Omental fat pad (tissue), 1 donor: ENCODE measurements at regions not wholly inside any gene's neighbourhood (a gene's known extent, or its start where the extent isn't known, plus 50 kb on each side); places are given as distances from the start of the nearest gene placed in this dataset.
"Not testable (repeated sequence)": the region's sequence is repeated elsewhere in the genome, so short reads cannot be mapped to it uniquely, and the experiment has no call there.

ENCODE experiments used
- ATAC-seq: fragments of 150-250 bp; one replicate; pipeline ENCODE4 v1.9.1; 2016; ENCODE audit warnings: mild to moderate bottlenecking, moderate library complexity; ENCODE audit not compliant: low FRiP score
- DNase-seq: peaks from one replicate; pipeline ENCODE4 v3.0.0-alpha.2; 2019; ENCODE audit warnings: low spot score

DNA sequence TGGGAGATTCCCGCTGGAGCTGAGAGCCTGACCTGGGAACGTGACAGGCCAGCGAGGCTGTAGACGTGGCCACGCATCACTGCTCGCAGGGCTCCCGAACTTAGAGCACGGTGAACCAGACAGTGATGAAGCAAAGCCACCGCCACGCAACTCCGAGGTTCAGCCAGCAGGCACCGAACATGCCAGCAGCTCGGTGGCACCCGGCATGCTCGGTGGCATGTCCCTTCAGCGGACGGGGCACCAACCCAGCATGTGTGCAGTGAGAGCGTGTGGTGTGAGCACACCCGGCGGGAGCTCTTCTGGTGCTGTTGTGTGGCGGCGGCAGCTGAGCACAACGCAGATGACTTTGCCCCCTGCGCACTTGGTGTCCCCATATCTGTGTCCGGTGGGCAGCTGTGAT is 4468.2 kb upstream of the TPTE start:
- DNase-seq, ATAC-seq: not testable (repeated sequence)

DNA sequence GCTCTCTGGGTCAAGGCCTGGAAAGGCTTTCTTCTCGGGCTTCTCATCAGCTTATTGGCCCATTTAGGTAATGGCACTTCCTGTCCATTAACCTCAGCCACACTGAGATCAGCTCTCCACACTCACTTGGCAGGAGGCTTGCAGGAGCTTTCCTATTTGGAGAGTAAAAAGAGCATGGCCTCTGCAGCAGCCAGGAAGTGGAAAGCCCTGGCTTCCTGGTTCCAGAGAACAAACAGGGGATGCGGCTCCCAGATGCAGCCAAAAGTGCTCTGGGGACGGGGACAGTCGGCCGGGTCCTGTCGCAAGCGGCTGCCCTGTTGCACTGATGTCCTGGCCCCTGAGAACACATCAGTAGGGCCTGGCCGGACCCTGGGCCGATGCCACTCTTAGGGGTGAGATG is 4462.4 kb upstream of the TPTE start:
- DNase-seq, ATAC-seq: not testable (repeated sequence)

DNA sequence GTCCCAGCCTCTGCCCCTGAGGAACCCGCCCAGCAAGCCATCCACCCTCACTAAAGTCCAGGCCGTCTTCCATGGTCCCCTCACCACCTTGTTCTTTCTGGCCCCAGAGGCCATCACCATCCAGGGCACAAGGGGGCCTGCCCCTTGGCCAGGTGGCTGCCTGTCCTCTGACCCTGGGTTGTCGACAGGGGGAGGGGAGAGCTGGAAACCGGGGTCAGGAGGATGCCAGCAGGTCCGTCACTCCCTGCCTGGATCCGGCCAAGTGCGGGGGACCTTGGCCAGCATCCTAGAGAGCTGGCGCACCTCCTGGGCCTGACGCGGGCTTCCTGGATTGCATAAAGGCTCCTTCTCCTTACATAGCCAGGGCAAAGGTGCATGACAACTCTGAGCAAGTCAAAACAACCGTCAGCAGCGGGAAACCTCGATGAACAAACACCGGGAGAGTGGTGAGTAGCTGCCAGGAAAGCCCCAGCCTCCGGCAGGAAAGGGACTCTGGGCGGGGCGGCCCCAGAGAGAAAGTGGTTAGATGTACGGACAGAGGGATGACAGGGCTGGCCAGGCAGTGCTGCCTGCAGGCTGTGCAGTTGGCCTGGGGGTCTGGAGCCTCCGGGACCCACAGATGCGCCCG is 4461.2 kb upstream of the TPTE start:
- DNase-seq: not testable (repeated sequence)

DNA sequence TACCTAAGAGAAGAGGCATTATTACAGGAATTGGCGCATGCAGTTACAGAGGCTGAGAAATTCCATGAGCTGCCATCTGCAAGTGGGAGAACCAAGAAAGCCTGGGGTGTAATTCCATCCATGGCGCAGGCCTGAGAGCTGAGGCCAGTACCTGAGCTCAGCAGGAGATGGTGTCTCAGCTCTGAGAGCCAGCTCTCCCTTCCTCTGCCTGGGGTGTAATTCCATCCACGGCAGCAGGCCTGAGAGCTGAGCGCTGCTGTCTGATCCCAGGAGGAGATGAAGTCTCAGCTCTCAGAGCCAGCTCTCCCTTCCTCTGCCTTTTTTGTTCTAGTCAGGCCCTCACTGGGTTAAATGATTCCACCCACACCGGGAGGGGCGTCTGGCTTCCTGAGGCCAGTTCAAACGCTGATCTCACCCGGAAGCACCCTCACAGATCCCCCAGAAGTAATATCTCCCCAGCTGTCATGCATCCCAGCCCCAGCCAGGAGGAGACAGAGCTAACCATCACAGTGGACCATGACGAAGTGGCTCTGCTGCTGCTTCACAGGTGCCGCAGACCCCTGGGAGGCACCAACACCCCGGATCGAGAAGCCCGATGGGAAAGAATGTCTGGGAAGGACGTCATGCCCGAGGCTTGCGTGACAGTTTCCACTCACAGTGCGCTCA is 4454.9 kb upstream of the TPTE start:
- not testable (repeated sequence) for DNase-seq, ATAC-seq

More for the DNA sequence above, 4461.2 kb upstream of the TPTE start:
- ATAC-seq: peak; percentile 82

DNA sequence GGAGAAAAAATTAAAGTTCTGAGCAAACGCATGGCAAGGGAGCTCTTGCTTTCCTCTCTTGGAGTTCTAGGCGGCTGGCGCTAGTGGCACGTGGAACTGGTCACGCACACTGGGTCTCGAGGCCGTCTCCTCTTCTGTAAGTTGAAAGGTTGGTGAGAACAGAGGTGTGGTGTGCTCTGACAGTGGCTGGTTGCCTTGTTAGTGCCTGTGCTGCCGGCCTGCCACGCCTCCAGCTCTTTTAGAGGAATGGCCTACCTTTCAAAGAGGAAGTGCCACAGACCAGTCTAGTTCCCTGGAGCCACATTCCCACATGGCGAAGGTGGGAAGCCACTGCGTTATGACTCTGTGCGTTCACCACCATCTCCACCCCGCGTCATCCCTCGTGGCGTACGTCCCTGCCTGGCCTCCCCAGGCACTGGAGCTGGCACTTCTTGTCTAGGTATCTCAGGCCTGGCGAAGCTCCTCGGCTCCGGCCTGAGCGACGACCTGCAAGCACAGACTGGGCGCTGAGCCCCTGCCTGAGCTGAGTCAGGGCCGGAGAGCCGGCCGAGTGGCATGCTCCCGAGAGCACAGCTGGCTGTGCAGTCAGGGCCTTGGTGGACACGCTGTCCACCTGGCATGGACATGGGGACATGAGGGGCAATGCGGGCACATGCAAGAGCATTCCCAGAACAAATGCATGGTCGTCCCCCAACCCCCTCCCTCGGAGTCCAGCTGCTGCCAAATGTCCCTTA is 4453.1 kb upstream of the TPTE start:
- not testable (repeated sequence) for ATAC-seq, DNase-seq

GRCh38 chr21:6070213-6070612 is 4451.2 kb upstream of the TPTE start:
- ATAC-seq, DNase-seq: not testable (repeated sequence)

- DNase-seq, ATAC-seq: not testable (repeated sequence)
Measured at GRCh38 chr21:6072691-6073090, 4448.7 kb upstream of the TPTE start.

DNA sequence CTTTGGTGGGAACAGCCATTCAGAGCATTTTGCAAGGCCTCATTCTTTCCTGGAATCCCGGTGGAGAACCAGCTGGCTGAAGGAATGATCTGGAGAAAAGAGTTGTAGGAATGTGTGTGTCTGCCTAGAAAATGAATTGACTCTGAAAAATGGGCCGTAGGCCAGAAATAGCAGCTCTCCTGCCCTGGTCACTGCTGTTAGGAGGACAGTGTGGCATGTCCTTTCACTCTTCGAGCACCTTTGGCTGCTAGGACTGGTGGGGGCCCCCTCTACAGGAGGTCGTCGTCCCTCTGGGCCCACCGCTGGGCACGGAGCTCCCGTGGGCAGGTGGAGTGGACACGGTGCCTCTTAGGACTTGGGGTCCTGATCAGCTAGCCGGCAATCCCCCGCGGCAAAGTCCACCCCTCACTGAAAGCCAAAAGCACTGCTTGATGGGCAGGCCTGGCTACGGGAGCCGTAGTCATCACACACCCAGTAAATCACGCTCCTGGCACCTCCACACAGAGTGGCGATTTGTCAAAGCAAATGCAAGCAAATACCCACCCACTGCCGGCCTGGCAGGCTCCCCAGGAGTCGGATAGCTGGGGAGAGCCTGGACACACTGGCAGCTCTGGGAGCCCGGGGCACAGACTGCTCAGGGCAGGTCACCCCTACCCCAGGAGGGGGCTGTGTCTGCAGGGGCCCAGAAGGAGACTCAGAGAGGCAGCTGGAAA is 4447.2 kb upstream of the TPTE start:
- peak; percentile 81 for ATAC-seq

DNA sequence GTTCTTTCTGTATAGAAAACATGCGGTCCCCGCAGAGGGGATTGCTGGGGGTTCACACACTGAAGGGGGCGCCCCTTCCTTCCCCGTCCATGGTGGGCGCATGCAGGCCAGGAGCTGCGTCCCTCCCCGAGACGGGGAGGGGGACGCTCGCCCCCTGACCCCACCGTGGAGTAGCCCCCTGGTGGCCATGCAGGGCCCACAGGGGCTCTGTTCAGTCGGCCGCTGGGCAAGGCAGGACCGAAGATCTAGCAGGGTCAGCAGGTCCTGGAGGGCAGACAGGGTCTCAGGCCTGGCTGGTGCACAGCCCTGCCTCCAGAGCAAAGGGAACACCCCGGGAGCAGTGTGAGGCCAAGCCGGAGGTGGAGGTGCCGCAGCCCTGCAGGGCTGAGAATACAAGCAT is 4446.4 kb upstream of the TPTE start:
- not testable (repeated sequence) for ATAC-seq, DNase-seq

More for the DNA sequence above, 4447.2 kb upstream of the TPTE start:
- not testable (repeated sequence) for DNase-seq

DNA sequence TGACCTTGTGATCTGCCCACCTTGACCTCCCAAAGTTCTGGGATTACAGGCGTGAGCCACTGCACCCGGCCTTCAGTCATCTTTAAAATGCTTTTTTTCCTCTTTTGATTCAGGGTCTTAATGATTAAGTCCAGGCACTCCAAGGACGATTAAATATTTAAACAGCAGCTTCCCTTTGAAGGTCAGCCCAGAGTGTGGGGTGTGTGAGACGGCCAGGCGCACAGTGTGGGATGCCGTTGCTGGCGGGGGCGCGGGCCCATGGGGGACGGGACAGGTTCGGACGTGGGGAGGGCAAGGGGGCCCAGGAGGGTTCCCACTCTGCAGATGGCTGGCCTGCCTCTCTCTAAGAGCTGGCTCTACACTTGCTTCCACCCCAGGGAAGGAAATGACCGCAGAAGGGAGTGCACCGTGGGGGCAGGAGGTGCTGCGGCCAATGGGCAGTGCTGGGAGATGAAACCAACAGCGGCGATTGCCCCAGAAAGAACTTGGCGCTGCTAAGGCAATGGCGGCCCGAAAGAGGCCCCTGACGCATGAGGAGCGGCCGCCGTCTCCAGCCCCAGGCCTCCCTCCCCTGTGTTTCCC is 4445.7 kb upstream of the TPTE start:
- peak; percentile 34 for ATAC-seq
- not testable (repeated sequence) for DNase-seq

DNA sequence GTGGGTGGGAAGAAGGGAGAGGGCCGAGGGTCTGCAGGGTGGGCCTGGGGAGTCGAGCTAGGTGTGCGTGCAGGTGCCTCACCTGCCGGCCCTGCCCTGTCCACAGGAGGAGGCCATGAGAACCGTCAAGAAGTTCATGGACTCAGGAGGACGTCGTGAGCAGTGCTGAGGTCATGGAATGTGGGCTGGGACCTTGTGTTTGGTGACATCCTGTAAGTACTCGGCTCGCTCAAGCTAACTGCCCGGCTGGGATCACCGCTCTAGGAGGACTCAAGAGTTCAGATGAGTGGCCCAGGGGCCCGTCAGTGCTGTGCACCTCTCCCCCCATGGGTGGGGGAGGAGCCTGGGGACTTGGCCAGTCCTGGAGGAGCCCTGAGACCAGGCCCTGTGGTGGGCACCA is 4444.0 kb upstream of the TPTE start:
- ATAC-seq: not testable (repeated sequence)

GRCh38 chr21:6078902-6079301 is 4442.5 kb upstream of the TPTE start:
- not testable (repeated sequence) for ATAC-seq, DNase-seq

More for the DNA sequence above, 4444.0 kb upstream of the TPTE start:
- DNase-seq: not testable (repeated sequence)

DNA sequence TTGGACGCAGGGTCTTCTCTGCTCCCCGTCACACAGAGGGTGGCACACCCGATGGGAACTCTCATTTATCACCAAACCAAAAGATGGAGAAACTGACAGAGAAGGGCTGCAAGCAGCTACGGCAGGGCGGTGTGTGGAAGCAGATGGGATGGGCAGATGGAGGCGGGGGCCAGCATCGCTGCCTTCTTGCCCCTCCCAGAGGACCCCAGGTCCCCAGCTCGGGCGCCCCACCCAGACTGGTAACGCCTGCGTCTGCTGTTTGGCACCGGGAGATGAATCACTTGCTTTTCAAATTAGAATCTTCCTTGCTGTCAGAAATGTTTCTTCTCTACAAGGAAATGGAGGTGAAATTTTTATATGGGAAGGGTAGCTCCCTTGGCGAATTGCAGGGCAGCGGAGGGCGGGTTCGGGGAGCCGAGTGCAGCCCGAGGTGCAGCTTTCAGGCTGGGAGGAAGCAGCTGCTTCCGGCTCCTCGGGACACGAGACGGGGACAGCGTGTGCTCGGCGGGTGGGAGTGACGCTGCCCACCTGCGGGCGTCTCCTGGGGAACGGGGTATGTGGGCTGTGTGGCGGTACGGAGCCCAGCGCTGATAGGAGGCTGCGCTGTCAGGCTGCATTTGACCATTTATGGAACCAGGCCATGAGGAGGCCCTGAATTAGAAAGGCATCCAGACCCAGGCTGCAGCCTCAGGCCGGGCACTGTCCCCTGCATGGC is 4440.3 kb upstream of the TPTE start:
- not testable (repeated sequence) for DNase-seq
- ATAC-seq: peak; percentile 33

DNA sequence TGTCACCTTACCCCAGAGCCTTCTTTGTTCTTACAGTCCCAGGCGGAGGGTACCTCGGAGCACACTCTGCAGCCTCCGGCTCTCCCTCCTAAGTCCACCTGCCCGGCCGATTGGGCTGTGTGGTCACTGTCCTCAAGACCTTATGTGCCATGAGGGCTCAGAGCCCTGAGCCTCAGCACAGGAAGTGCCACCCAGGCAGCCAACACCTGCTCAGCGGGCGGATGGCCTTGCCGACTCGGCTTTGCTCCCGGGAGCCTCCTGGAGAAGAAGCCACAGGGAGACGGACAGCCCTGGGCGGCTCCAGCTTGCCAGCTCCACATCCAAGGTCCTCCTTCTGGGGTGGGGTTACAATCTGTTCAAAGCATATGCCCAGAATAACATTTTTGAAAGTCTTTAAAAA is 4439.2 kb upstream of the TPTE start:
- ATAC-seq, DNase-seq: not testable (repeated sequence)

DNA sequence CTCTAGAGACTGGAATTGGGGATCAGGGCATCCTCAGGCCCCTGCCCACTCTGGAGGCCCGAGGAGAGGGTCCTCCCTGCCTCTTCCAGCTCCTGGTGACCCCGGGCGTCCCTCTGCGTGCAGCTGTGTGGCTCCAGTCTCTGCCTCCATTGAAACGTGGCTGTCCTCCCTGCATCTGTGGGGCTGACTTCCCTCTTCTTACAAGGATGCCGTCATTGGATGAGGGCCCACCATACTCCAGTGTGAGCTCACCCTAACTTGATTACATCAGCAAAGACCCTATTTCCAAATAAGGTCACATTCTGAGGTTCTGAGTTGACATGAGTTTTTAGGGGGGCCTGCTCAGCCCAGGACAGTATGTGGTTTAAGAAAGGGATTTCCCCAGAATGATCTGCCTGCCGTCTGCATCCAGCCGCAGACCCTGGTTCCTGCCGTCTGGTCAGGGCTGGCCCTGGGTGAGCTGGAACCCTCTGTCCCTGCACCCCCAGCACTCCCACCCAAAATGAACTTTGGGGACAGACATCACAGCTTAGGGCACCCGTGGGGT is 4437.7 kb upstream of the TPTE start:
- ATAC-seq, DNase-seq: not testable (repeated sequence)

DNA sequence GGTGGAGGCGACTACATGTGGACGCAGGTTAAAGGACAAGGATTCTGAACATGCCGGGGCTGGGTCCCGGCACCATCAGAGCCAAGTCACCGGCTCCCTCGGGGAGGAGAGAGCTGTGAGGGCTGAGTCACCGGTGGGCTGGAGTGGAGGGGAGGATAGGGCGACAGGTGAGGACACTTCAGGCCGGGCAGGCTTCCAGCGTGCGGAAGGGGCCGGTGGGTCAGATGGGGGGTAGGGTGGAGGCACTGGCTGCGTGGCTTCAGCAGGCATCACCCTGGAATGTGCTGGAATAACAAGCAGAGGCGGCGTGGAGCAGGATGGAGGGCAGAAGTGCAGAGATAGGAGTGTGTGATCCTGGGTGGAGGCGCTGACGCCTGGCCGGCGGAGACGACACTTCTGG is 4435.3 kb upstream of the TPTE start:
- ATAC-seq, DNase-seq: not testable (repeated sequence)

DNA sequence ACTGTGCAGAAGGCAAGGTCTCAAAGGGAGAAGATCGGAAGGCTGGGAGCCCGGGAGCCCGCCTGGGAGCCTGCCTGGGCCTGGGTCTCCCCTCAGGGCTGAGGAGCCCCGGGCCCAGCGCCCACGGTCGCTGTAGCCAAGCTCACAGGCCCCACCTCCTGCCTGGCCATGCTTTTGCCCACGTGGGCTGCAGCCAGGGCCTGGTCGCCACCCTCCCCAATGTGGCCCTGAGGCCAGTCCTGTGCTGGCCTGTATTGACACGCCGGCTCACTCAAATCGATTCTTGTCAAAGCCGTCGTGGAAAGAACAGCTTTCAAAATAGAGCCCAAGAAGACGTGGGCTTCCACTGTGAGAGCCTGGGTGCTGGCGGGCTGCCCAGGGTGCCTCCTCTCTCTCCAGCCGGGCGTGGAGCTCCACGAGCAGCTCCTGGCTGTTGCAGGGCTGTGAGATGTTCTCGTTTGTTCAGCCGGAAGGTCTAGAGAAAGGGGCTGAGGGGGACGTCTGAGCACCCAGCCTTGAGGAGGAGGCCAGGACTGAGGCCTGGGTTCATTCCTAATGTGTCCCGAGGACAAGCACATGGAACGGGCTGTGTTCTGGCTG is 4433.7 kb upstream of the TPTE start:
- ATAC-seq, DNase-seq: not testable (repeated sequence)
